NCI-H2081 treated with DMSO at 0.1 percent for 48 hours (cell line): ENCODE measurements at regions not wholly inside any gene's neighbourhood (a gene's known extent, or its start where the extent isn't known, plus 50 kb on each side); places are given as distances from the start of the nearest gene placed in this dataset.

Experiments
- DNase-seq: peaks from one replicate; lab custom pipeline; 2025; lab: John Stamatoyannopoulos, UW

DNA sequence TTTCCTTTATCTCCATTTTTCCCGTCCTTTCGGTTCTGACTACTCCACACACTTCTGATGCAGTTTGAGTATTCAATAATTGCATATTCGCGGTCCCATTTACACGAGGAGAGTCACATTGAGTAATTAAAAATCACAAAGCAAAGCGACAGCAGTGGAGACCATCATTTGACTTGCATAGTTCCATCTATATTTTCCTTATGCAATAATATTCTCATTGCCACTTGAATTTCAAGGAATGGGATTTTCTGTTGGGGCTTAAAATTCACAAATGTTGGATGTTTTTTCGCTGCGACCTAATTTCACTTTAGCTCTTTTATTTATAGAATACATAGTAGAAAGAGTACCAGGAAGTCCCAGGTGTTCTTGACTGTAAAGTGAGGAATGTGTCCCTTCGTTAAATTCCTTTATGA lies 186.8 kb downstream of the ZEB2 start:
- no peak for DNase-seq

- peak; percentile 35 for DNase-seq
These were observed 187.4 kb downstream of the ZEB2 start for GRCh38 chr2:144332356-144333142.

DNA sequence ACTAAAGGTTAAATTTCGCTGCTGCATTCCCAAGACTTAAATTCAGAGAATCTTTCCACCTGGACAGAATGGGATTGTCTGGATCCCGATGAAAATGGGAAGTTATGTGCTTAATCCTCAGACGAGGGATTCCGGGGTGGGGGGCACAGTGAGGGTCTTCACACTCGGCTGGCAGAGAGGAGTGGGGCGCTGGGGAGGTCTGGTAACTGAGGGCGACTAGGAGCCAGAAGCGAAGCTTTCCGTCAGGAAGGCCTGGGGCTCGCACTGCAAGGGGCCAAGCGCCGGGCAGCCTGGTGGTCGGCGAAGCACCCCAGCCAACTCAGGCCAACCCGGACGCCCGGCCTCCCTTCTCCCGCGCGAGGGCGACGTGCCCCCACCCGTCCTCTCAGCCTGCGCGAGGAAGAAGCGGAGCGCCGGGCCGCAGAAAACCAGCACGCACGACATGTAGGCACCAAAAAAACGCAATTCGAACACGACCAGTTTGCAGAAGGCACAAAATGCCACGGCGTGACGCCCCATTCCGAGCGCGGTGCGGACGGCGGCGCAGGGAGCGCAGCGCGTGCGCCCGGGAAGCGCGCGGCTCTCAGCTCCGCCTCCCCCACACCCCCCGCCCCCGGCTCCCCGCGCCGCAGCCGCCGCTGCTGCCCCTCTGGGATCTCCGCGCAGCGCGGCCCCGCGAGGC lies 188.1 kb downstream of the ZEB2 start:
- DNase-seq: no peak

GRCh38 chr2:144330951-144331673 lies 188.8 kb downstream of the ZEB2 start:
- DNase-seq: no peak

DNA sequence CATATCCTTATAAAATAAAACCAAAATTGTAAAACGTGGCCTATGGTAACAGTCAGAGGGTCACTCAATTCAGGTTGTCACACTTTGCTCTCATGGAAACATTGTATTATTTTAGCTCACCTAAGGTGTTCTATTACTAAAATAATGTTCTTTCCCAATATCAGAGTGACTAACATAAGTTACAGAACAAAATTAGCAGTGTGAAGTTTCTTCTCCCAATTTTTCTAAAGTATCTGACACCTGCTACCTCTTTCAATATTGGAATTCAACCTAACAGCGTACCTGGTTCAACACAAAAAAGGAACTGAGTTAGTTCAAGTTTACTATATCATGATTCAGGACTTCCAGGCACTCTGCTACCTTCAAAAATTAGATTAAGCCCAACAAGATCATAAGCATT lies 190.4 kb downstream of the ZEB2 start:
- no peak for DNase-seq

DNA sequence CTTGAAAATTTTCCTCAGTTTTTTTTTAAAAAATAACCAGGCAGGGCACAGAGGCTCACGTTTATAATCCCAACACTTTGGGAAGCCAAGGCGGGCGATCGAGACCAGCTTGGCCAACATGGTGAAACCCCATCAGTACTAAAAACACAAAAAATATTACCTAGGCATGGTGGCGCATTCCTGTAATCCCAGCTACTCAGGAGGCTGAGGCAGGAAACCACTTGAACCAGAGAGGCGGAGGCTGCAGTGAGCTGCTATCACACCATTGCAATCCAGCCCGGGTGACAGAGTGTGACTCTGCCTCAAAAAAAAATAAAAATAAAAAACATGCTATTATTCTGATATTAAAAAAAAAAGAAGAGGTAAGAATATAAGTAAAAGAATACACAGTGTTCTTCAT lies 191.0 kb downstream of the ZEB2 start:
- no peak for DNase-seq

- no peak for DNase-seq
These were observed 193.1 kb downstream of the ZEB2 start for GRCh38 chr2:144326825-144327224.

- no peak for DNase-seq
These were observed 194.8 kb downstream of the ZEB2 start for GRCh38 chr2:144325086-144325485.

DNA sequence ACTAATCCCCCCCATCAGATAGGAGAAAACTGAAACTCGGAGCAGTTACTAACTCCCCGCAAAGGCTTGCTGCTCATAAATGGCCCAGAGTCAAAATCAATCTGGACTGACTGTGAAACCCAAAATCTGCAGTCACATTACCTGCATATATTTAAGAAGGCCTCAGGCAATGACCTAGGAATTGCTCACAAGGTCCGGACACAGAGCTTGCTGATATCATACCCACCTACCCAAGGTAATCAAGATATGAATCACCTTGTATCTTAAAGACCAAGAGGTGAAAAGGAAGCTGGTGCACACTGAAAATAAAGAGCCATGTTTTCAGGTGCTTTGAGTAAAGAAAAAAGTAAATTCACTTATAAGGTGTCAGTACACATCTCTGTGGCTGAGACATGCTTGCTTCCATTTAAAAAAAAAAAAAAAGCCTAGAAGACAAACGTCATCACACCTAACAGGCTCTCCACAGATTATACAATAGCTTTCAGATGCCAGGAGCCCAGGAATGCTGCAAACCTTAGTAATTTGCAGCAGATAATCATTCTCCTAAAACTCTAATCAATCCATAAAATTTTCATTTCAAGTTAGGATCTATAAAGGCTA lies 195.4 kb downstream of the ZEB2 start:
- no peak for DNase-seq

- DNase-seq: no peak
These were observed 196.0 kb downstream of the ZEB2 start for GRCh38 chr2:144323946-144324345.

DNA sequence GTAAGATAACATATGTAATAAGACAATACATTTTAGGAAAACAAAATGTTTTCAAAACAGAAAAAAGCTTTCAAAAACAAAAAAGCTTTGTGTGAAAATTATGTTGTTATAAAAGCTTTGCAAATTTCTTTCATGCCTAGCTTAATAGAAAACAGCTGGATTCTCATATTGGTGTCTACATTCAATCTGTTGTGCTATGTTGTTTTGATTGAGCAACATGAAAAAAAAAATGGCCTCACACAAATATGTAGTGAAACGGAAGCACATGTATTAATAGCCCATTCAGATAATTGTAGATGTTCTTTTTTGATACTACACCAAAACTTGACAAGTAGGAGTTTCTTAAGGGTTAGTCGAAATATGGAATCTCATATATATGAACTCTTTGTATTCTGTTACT lies 197.5 kb downstream of the ZEB2 start:
- no peak for DNase-seq

DNA sequence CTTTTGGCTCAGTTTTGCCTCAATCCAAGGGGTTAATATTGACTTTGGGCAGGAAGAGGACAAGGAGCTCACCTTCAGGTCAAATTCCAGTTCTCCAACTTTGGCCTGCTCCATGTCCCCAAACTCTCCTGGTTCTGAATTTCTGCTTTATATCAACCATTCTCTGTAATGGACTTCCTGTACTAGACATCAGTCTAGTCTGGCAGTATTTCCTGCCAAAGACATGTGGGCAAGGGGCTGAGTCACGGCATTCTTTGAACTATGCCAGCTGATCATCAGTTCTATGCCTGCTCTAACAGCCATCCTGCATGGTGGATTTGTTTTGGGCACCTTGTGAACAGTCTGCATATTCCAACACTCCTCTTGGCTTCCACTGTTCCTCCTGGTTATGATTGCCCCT lies 199.4 kb downstream of the ZEB2 start:
- DNase-seq: no peak

DNA sequence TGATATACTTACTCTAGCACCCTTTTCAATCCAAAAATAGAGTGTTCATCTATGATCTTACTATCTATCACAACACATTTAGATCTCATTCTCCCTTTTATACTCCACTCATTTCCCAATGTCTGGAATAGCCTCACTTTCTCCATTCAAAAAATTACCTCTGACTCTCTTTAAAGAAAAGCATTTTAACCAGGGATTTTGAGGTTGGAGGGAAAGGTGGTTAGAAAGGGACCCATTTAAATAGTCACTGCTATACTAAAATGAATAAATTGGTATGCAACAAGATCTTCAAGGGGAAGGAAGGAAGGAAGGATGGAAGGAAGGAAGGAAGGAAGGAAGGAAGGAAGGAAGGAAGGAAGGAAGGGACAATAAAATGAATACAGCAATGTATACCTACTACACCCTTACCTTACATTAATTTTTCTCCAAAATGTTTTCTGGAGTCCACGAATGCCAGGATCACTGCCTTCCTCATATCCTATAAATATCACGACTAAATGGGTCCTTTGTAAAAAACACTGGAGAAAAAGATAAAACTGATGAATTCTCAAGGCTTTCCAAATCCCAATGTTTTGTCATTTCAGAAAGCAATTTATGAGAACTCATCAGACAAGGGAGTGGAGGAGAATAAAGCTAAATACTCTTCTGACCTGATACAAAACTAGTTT lies 202.7 kb downstream of the ZEB2 start:
- DNase-seq: no peak

DNA sequence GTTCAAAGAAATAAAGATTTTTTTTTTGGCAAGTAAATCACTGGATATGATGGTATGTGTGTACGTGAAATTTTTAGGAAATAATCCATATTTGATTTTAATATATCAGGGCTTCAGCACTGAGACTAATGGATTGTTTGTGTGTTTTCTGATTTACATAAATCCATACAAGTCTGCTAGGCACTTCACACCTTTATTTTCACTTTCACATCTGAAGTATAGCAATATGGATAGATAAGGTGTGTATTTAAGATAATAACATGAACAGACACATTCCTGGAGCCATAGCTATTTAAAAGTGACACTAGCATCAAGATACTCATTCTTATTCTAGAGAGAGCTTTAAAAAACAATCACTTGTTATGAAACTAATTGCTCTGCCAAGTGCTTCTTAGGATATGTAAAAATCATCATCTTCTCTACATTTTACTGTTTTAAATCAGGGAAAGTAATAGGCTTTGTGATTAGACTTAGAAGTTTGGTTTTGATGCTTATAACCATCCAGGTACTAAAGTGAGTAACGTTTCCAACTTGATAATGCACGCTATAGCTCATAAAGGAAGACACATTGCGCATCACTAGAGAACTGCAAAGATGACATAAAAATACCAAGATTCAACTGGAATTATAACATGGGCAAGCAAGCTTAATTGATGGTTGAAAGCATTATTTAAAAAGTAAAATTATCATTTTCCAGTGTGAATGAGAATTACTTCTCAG lies 208.9 kb downstream of the ZEB2 start:
- no peak for DNase-seq

DNA sequence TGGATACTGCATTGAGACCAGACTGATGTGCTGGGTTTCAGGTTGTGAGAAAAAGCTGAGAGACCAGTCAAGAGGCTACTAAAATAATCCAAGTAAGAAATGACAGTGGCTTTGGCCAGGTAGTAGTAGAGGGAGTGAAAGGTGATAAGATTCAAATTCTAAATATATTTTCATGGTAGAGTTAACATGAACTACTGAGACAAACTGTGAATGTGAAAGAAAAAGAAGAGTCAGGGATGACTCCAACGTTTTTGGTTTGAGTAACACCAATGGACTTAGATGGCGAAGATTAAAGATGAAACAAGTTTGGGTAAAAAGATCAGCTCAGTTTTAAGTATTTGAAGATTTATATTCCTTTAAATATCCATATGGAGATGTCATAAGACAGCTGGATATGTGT lies 209.4 kb downstream of the ZEB2 start:
- no peak for DNase-seq

DNA sequence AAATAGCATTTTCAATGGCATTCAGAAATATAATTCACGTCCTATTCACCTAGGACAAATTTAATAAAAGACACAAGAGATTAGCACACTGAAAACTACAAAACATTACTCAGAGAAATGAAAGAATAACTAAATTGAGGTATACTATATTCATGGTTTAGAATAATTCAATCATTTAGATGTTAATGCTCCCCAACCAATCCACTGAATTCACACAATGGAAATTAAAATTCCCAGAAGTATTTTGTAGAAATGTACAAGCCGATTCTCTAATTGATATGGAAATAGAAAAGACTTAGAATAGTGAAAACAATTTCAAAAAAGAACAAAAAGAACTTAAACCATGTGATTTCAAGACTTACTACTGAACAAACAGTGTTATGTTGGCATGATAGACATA lies 212.2 kb downstream of the ZEB2 start:
- no peak for DNase-seq

DNA sequence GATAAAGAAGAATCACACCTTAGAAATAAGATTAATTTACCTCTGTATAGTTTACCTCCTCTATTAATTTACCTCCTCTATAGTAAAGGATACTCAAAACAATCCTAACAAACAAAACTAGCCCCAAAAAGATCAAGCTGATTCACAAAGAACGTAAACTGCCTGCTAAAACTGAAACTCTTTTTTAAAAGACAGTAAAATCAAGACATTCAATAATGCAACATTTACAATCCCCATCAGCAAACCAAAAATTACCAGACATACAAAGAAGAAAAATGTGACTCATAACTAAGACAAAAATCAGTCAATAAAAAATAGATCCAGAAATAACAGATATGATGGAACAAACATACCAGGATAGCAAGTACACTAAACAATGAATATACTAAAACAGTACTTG lies 215.7 kb downstream of the ZEB2 start:
- DNase-seq: no peak

DNA sequence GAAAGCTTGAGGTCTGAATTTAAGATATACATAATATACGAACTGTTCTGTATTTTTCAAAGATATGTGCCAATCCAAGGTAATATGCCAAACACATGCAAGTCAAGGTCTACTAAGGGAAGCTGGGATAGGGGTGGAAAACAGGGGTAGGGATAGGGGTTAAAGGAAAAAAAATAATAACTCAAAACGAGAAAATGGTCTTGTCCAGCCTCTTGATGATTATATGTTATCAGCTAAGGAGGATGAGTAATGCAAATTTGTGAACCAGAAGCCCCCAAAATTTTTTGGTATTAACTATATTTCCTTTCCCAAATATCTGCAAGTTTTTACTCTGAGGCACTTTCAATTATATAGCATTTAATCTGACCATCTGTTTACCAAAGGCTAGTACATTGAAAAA lies 219.3 kb downstream of the ZEB2 start:
- DNase-seq: no peak

- no peak for DNase-seq
These were observed 229.6 kb downstream of the ZEB2 start for GRCh38 chr2:144290276-144290675.

DNA sequence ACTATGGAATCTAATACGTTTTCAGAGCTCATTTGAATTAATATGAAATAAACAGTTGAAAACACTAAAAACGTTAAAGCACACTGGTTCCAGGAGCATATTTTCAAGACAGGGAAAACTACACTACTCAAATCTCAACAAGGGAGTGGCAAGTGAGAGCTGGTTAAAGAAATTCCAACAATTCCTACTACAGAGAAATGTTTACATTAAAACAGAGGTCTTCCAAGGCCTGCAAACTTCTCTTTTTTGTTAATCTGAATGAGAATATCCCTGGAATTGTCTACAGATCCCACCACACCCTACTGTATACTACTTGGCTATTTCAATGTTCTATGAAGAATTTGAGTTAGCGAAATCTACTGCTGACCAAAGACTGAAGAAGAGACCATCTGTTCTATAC lies 231.5 kb downstream of the ZEB2 start:
- DNase-seq: no peak

DNA sequence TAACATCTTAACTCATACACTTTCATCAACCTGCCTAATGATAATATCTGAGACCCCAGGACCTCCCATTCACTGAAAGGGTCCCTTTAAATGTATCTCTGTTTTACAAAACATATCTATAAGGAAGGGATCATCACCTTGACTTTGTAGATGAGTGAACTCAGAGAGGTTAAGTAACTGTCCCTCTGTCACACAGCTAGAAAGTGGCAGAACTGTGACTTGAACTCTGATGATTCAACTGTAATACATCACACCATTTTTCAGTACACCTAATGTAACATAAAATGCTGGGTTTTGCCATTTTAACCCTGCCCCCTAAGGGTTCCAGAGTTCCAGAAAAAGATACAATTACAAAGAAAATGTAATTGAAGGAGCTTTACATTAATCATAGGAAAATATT lies 234.6 kb downstream of the ZEB2 start:
- no peak for DNase-seq

GRCh38 chr2:144281476-144281875 lies 238.4 kb downstream of the ZEB2 start:
- DNase-seq: no peak
